Stimulated activated CD4-positive, alpha-beta T cell treated with anti-CD3 and anti-CD28 coated beads, Interleukin-15, amount 100 ng/mL, for 1 hour (primary cell): ENCODE measurements at regions not wholly inside any gene's neighbourhood (a gene's known extent, or its start where the extent isn't known, plus 50 kb on each side); places are given as distances from the start of the nearest gene placed in this dataset.

Experiments
- DNase-seq, 2 donors: peaks; one replicate each; pipeline ENCODE4 v3.0.0-alpha.2; 2020; ENCODE audit warnings: low read depth in 1 of 2, low spot score in 1 of 2

- no peak for DNase-seq
Measured at GRCh38 chr16:85307552-85308364, 195.5 kb upstream of the CIBAR2 start.

- DNase-seq, result no peak
Measured at GRCh38 chr16:85308611-85309540, 196.6 kb upstream of the CIBAR2 start.

GRCh38 chr16:85309656-85310587, 197.7 kb upstream of the CIBAR2 start:
- DNase-seq, result no peak

GRCh38 chr16:85310868-85311585, 198.8 kb upstream of the CIBAR2 start:
- no peak for DNase-seq

GRCh38 chr16:85311741-85312140, 199.5 kb upstream of the CIBAR2 start:
- no peak for DNase-seq

GRCh38 chr16:85312174-85312573, 199.9 kb upstream of the CIBAR2 start:
- no peak for DNase-seq

GRCh38 chr16:85312642-85313525, 200.6 kb upstream of the CIBAR2 start:
- no peak for DNase-seq

GRCh38 chr16:85313526-85314301, 201.4 kb upstream of the CIBAR2 start:
- DNase-seq, result no peak

GRCh38 chr16:85314512-85314971, 202.3 kb upstream of the CIBAR2 start:
- no peak for DNase-seq

- no peak for DNase-seq
Measured at GRCh38 chr16:85315866-85316265, 203.6 kb upstream of the CIBAR2 start.

GRCh38 chr16:85316321-85316919, 204.1 kb upstream of the CIBAR2 start:
- no peak for DNase-seq

GRCh38 chr16:85316944-85317343, 204.7 kb upstream of the CIBAR2 start:
- DNase-seq, result no peak

- DNase-seq, result no peak
Measured at GRCh38 chr16:85317704-85318103, 205.4 kb upstream of the CIBAR2 start.

GRCh38 chr16:85319208-85319983, 207.1 kb upstream of the CIBAR2 start:
- DNase-seq, result no peak

GRCh38 chr16:85319984-85320440, 207.7 kb upstream of the CIBAR2 start:
- DNase-seq, result no peak

- no peak for DNase-seq
Measured at GRCh38 chr16:85320677-85321385, 208.6 kb upstream of the CIBAR2 start.
